Breast epithelium (tissue), 3 donors: ENCODE measurements at regions not wholly inside any gene's neighbourhood (a gene's known extent, or its start where the extent isn't known, plus 50 kb on each side); places are given as distances from the start of the nearest gene placed in this dataset.

Source experiments
- CTCF ChIP-seq, 3 donors: fragments of 450-650 bp; IDR thresholded peaks; one replicate each; pipeline ENCODE4 v1.5.1; 2016 to 2017; ENCODE audit warnings: antibody characterized with exemption in 3 of 3, mild to moderate bottlenecking in 3 of 3, moderate library complexity in 3 of 3
- POLR2A ChIP-seq: fragments of 450-650 bp; IDR thresholded peaks from one replicate; pipeline ENCODE4 v1.6.1; 2016; ENCODE audit warnings: antibody characterized with exemption, mild to moderate bottlenecking, moderate library complexity
- POLR2AphosphoS5 ChIP-seq, 3 donors: sonication (generic); formaldehyde crosslinking; IDR thresholded peaks; one replicate each; pipeline ENCODE4 v1.6.1; 2017; ENCODE audit warnings: antibody characterized with exemption in 3 of 3

DNA sequence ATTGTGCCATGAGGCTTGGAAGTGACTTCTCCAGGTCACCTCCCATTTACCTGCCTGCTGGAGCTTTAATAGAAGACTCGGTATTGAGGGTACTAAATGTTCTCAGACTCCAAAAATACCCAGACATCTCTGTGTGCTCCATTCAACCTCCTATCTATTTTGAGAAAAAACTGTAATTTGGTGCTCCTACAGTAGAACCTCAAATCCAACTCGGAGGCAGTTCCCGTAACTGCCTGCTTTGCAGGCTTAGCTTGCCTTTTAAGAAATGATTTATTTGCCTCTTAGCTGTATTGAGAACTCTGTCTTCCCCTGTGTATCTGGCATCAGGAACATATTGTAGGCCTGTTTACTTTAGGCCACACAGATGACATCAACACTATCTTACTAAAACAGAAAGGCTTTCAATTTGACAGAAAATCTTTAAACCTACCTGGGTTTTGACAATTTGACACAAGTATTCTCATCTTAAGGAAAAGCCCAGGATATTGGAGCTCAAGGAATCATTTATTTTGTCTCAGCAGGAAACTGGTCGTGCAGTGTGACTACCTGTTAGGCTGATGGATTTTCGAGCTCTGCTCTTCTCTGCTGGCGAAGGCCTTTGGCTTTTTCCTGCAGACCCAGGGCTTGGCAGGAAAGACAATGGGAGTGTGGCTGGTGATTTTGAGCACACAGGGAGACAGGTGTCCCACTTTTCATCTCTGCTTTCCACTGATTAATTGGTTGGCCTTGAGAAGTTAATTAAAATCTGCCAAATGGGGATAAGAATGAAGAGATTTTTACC, 314.8 kb downstream of the SNAPC1 start:
- TF ChIP-seq CTCF (IDR thresholded peaks at IDR 0.05) (no peak), POLR2A (no peak), POLR2AphosphoS5 (IDR thresholded peaks at IDR 0.05) (no peak)
